H1 (cell line): ENCODE measurements at regions not wholly inside any gene's neighbourhood (a gene's known extent, or its start where the extent isn't known, plus 50 kb on each side); places are given as distances from the start of the nearest gene placed in this dataset.

Experiments used
- CTCF ChIA-PET: fragments of 300-600 bp; sonication (Branson Sonifier 250); formaldehyde crosslinking; loops from one replicate; lab custom pipeline; 2021; ENCODE audit not compliant: partially characterized antibody; lab: Charles Lee
- POLR2A ChIA-PET: fragments of 300-600 bp; sonication (Branson Sonifier 250); formaldehyde crosslinking; loops from one replicate; lab custom pipeline; 2021; ENCODE audit warnings: inconsistent platforms; ENCODE audit not compliant: partially characterized antibody; lab: Charles Lee
- DNase-seq, 2 experiments: peaks; one replicate each; pipeline versions ENCODE4 v3.0.0 to v3.0.0-alpha.2; 2010 to 2022; ENCODE audit warnings: low spot score in 2 of 2, low read depth in 1 of 2, mixed read lengths in 1 of 2
- FAIRE-seq: peaks from 2 replicates; lab custom pipeline; 2011; peaks lifted over from hg19 to GRCh38; lab: Jason Lieb, UNC
- H2AFZ ChIP-seq: 2 replicates; pipeline ENCODE4 v1.8.1; 2012; ENCODE audit warnings: low read length, inconsistent platforms
- H2AK5ac ChIP-seq: 2 replicates; pipeline ENCODE4 v1.6.1; 2013; ENCODE audit warnings: low read depth, low read length
- H2BK120ac ChIP-seq: replicated peaks from 2 replicates; pipeline ENCODE3; 2013; ENCODE audit warnings: low read depth, low read length, inconsistent platforms
- H2BK12ac ChIP-seq: 2 replicates; pipeline ENCODE4 v1.6.1; 2013; ENCODE audit warnings: low read depth, low read length
- H2BK15ac ChIP-seq: 2 replicates; pipeline ENCODE4 v1.6.1; 2013; ENCODE audit warnings: low read length
- H2BK20ac ChIP-seq: 2 replicates; pipeline ENCODE4 v1.6.1; 2013; ENCODE audit warnings: low read length
- H2BK5ac ChIP-seq: 2 replicates; pipeline ENCODE4 v1.6.1; 2013; ENCODE audit warnings: low read depth, low read length
- H3K14ac ChIP-seq: 2 replicates; pipeline ENCODE4 v1.6.1; 2013; ENCODE audit warnings: inconsistent platforms; ENCODE audit not compliant: insufficient read length
- H3K18ac ChIP-seq: 2 replicates; pipeline ENCODE4 v1.6.1; 2013; ENCODE audit warnings: low read length; ENCODE audit errors: extremely low read depth
- H3K23ac ChIP-seq: 2 replicates; pipeline ENCODE4 v1.6.1; 2013; ENCODE audit warnings: inconsistent platforms; ENCODE audit not compliant: insufficient read length
- H3K23me2 ChIP-seq: 2 replicates; pipeline ENCODE4 v1.6.1; 2013; ENCODE audit warnings: low read depth, low read length
- H3K27ac ChIP-seq: 2 replicates; pipeline ENCODE4 v1.6.1; 2011; ENCODE audit warnings: low read depth, low read length, inconsistent platforms
- H3K27me3 ChIP-seq, 4 experiments: replicated peaks in 1 of 4; 1 replicate in 1 of 4; 2 replicates in 3 of 4; pipeline versions ENCODE4 v1.6.1 to v1.8.1; 2011 to 2013; ENCODE audit warnings: low read length in 3 of 4, mild to moderate bottlenecking in 3 of 4, inconsistent platforms in 2 of 4, mixed read lengths in 2 of 4, moderate library complexity in 1 of 4; ENCODE audit not compliant: control insufficient read depth in 3 of 4, insufficient read depth in 3 of 4; ENCODE audit errors: extremely low read depth in 1 of 4
- H3K36me3 ChIP-seq, 4 experiments: 2 replicates each; pipeline versions ENCODE4 v1.6.1 to v1.8.1; 2011 to 2013; ENCODE audit warnings: mild to moderate bottlenecking in 4 of 4, low read length in 3 of 4, moderate library complexity in 2 of 4, control low read depth in 1 of 4, inconsistent platforms in 1 of 4; ENCODE audit not compliant: insufficient read depth in 4 of 4, control insufficient read depth in 2 of 4
- H3K4ac ChIP-seq: replicated peaks from 2 replicates; pipeline ENCODE3; 2013; ENCODE audit warnings: low read length, low read depth, mixed read lengths, inconsistent platforms; ENCODE audit not compliant: insufficient read length
- H3K4me1 ChIP-seq, 4 experiments: replicated peaks in 1 of 4; 1 replicate in 1 of 4; 2 replicates in 3 of 4; pipeline versions ENCODE4 v1.6.1 to v1.8.1; 2011 to 2013; ENCODE audit warnings: low read length in 3 of 4, inconsistent platforms in 2 of 4, mixed read lengths in 1 of 4; ENCODE audit not compliant: insufficient read depth in 4 of 4, control insufficient read depth in 3 of 4
- H3K4me2 ChIP-seq, 2 experiments: 2 replicates each; pipeline versions ENCODE4 v1.6.1 to v1.8.1; 2011 to 2013; ENCODE audit warnings: low read depth in 2 of 2, low read length in 2 of 2, control low read depth in 1 of 2, inconsistent platforms in 1 of 2, mild to moderate bottlenecking in 1 of 2; ENCODE audit not compliant: insufficient read depth in 1 of 2
- H3K4me3 ChIP-seq, 4 experiments: fragments of 200-600, 300-600 bp in 1 of 4; sonication (generic), shearing (Covaris generic), sonication (Bioruptor Twin) in 1 of 4; 2 replicates each; pipeline versions ENCODE4 v1.5.1 to v1.8.1; 2011 to 2016; ENCODE audit warnings: low read length in 4 of 4, low read depth in 3 of 4, control low read depth in 2 of 4, inconsistent platforms in 2 of 4, mild to moderate bottlenecking in 2 of 4, mixed read lengths in 1 of 4, moderate library complexity in 1 of 4; ENCODE audit not compliant: insufficient read depth in 2 of 4; ENCODE audit errors: extremely low read depth in 1 of 4
- H3K56ac ChIP-seq: replicated peaks from 2 replicates; pipeline ENCODE3; 2013; ENCODE audit warnings: low read depth, mild to moderate bottlenecking, mixed read lengths, low read length, inconsistent platforms; ENCODE audit not compliant: insufficient read length
- H3K79me1 ChIP-seq: 2 replicates; pipeline ENCODE4 v1.6.1; 2013; ENCODE audit warnings: low read depth, low read length, control low read depth
- H3K79me2 ChIP-seq, 2 experiments: 2 replicates each; pipeline versions ENCODE4 v1.6.1 to v1.8.1; 2012 to 2013; ENCODE audit warnings: low read length in 2 of 2, mild to moderate bottlenecking in 2 of 2, inconsistent platforms in 1 of 2; ENCODE audit not compliant: insufficient read depth in 2 of 2, control insufficient read depth in 1 of 2
- H3K9ac ChIP-seq, 4 experiments: replicated peaks in 1 of 4; 1 replicate in 1 of 4; 2 replicates in 3 of 4; pipeline versions ENCODE4 v1.6.1 to v1.8.1; 2011 to 2013; ENCODE audit warnings: low read depth in 3 of 4, low read length in 3 of 4, control low read depth in 2 of 4, mild to moderate bottlenecking in 2 of 4, moderate library complexity in 2 of 4, inconsistent platforms in 1 of 4; ENCODE audit errors: extremely low read depth in 1 of 4
- H3K9me3 ChIP-seq, 2 experiments: 2 replicates each; pipeline versions ENCODE4 v1.6.1 to v1.8.1; 2012 to 2013; ENCODE audit warnings: mild to moderate bottlenecking in 2 of 2, moderate library complexity in 2 of 2, control low read depth in 1 of 2, inconsistent platforms in 1 of 2, low read depth in 1 of 2, low read length in 1 of 2, mixed read lengths in 1 of 2; ENCODE audit not compliant: insufficient read depth in 2 of 2
- H4K20me1 ChIP-seq, 2 experiments: replicated peaks in 1 of 2; 2 replicates each; pipeline versions ENCODE3 to v1.8.1; 2011 to 2013; ENCODE audit warnings: inconsistent platforms in 2 of 2, low read length in 2 of 2, mild to moderate bottlenecking in 1 of 2; ENCODE audit not compliant: insufficient read depth in 2 of 2, control insufficient read depth in 1 of 2
- H4K5ac ChIP-seq: 2 replicates; pipeline ENCODE4 v1.6.1; 2013; ENCODE audit warnings: low read length, low read depth, mixed read lengths, inconsistent platforms; ENCODE audit not compliant: insufficient read length
- H4K8ac ChIP-seq: 2 replicates; pipeline ENCODE4 v1.8.0; 2013; ENCODE audit warnings: mild to moderate bottlenecking, moderate library complexity, low read length, inconsistent platforms; ENCODE audit not compliant: insufficient read depth; ENCODE audit errors: extremely low read depth
- H4K91ac ChIP-seq: replicated peaks from 2 replicates; pipeline ENCODE3; 2013; ENCODE audit warnings: low read length, mixed read lengths, inconsistent platforms; ENCODE audit not compliant: insufficient read length
- ATF2 ChIP-seq: IDR thresholded peaks from 2 replicates; pipeline ENCODE4 v1.6.1; 2012; ENCODE audit warnings: low read length, inconsistent platforms
- SIX5 ChIP-seq: IDR thresholded peaks from 2 replicates; pipeline ENCODE4 v1.6.1; 2011; ENCODE audit warnings: mild to moderate bottlenecking, low read depth, low read length
- SP1 ChIP-seq: IDR thresholded peaks from 2 replicates; pipeline ENCODE4 v1.6.1; 2011; ENCODE audit warnings: low read depth, low read length
- WGBS, 2 experiments: shearing (Covaris generic) in 1 of 2; methylation state at CpG; one replicate each; pipeline versions ENCODE4 v1.1.6 to v1.1.7; 2013 to 2015; ENCODE audit warnings: low lambda C conversion rate in 2 of 2, mixed read lengths in 2 of 2, inconsistent platforms in 1 of 2, low coverage in 1 of 2, missing lambda C conversion rate in 1 of 2; ENCODE audit not compliant: insufficient replicate concordance in 2 of 2, insufficient coverage in 1 of 2, insufficient read length in 1 of 2; ENCODE audit errors: extremely low coverage in 1 of 2, missing lambda C conversion rate in 1 of 2; 5-methylcytosine and 5-hydroxymethylcytosine counted together

- WGBS, 2 experiments = 86% methylated on average over 4 of the region's 4 CpGs; no CpG with 5 or more reads in 1 of the 2 experiments
- Histone ChIP-seq H2BK5ac (no peak overlapping the region), H4K20me1 (no peaks in the 10 kb centered on the region), H3K4me3 (no peak overlapping the region), H3K79me2 (no peaks in the 10 kb centered on the region), H3K4me2 (no peak overlapping the region), H3K9me3 (no peaks in the 10 kb centered on the region; a peak in 1 of 4 replicates), H3K23ac (no peak overlapping the region), H2AK5ac (no peak overlapping the region), H2AFZ (no peak overlapping the region), H4K5ac (no peak overlapping the region), H2BK12ac (no peak overlapping the region), H3K79me1 (no peaks in the 10 kb centered on the region), H3K36me3 (no peaks in the 10 kb centered on the region), H2BK20ac (no peak overlapping the region), H3K18ac (no peak overlapping the region), H3K56ac (no peak overlapping the region), H4K8ac (no peak overlapping the region), H3K4me1 (no peaks in the 10 kb centered on the region; a peak in 2 of 7 replicates), H3K27ac (no peak overlapping the region), H3K14ac (no peak overlapping the region), H2BK15ac (no peak overlapping the region), H3K4ac (no peak overlapping the region), H3K9ac (no peak overlapping the region), H3K27me3 (no peaks in the 10 kb centered on the region), H3K23me2 (no peaks in the 10 kb centered on the region), H2BK120ac (no peak overlapping the region), H4K91ac (no peak overlapping the region)
- no peak for FAIRE-seq
- TF ChIP-seq ATF2 = no peak
- TF ChIP-seq SIX5 = no peak
- no peak for TF ChIP-seq SP1
- no peak for DNase-seq
- POLR2A ChIA-PET = no interaction called here
- CTCF ChIA-PET = no interaction called here
Observed at GRCh38 chrX:26466387-26466786, 250.4 kb downstream of the MAGEB5 start.
